SHP77 (cell line): ENCODE measurements at regions not wholly inside any gene's neighbourhood (a gene's known extent, or its start where the extent isn't known, plus 50 kb on each side); places are given as distances from the start of the nearest gene placed in this dataset.

ENCODE experiments used
- DNase-seq, 2 experiments: peaks; one replicate each; lab custom pipeline; 2025; lab: John Stamatoyannopoulos, UW

GRCh38 chr2:208545403-208546042 is 138.9 kb downstream of the PTH2R start:
- DNase-seq: peak; percentile 78 to 87

- DNase-seq: no peak
These were observed 139.5 kb downstream of the PTH2R start for GRCh38 chr2:208546107-208546506.

GRCh38 chr2:208546860-208547650 is 140.5 kb downstream of the PTH2R start:
- DNase-seq: no peak

GRCh38 chr2:208548700-208549099 is 142.1 kb downstream of the PTH2R start:
- no peak for DNase-seq

GRCh38 chr2:208549546-208550158 is 143.1 kb downstream of the PTH2R start:
- no peak for DNase-seq

- no peak for DNase-seq
These were observed 146.4 kb downstream of the PTH2R start for GRCh38 chr2:208552943-208553342.

- peak; percentile 25 to 52 for DNase-seq
These were observed 150.4 kb downstream of the PTH2R start for GRCh38 chr2:208556983-208557484.

- no peak for DNase-seq
These were observed 159.3 kb downstream of the PTH2R start for GRCh38 chr2:208565690-208566416.

- DNase-seq: no peak
These were observed 161.6 kb downstream of the PTH2R start for GRCh38 chr2:208568203-208568602.

GRCh38 chr2:208570066-208570465 is 163.5 kb downstream of the PTH2R start:
- DNase-seq: no peak

- no peak for DNase-seq
These were observed 164.5 kb downstream of the PTH2R start for GRCh38 chr2:208570851-208571763.

- DNase-seq: no peak
These were observed 165.2 kb downstream of the PTH2R start for GRCh38 chr2:208571764-208572131.

GRCh38 chr2:208573569-208573968 is 167.0 kb downstream of the PTH2R start:
- no peak for DNase-seq

GRCh38 chr2:208579678-208580077 is 173.1 kb downstream of the PTH2R start:
- no peak for DNase-seq

- no peak for DNase-seq
These were observed 177.9 kb downstream of the PTH2R start for GRCh38 chr2:208584378-208584985.

GRCh38 chr2:208586516-208586915 is 179.9 kb downstream of the PTH2R start:
- DNase-seq: no peak

- DNase-seq: no peak
These were observed 188.2 kb downstream of the PTH2R start for GRCh38 chr2:208594642-208595385.

GRCh38 chr2:208595386-208596275 is 189.0 kb downstream of the PTH2R start:
- DNase-seq: peak; percentile 40 to 73

GRCh38 chr2:208607694-208608093 is 201.1 kb downstream of the PTH2R start:
- peak in 1 of 2 experiments; percentile 28 for DNase-seq
